K562 (cell line): ENCODE measurements at regions not wholly inside any gene's neighbourhood (a gene's known extent, or its start where the extent isn't known, plus 50 kb on each side); places are given as distances from the start of the nearest gene placed in this dataset.

ENCODE experiments used
- ATAC-seq: fragments of 200-7000 bp; cut with Tn5 transposase; 3 replicates; pipeline ENCODE4 v1.9.1; 2020; ENCODE audit warnings: moderate library complexity
- BruUV-seq: library from RNA; stranded (reverse); fragments of 400-500 nt; replicated peaks from 2 replicates; lab custom pipeline; 2021; lab: Mats Ljungman, UMichigan
- CTCF ChIA-PET: fragments of 300-600 bp; formaldehyde crosslinking; extraction: SDS; loops from one replicate; lab custom pipeline; 2021; ENCODE audit warnings: low intra/inter-chr PET ratio; lab: Yijun Ruan, JAX
- POLR2A ChIA-PET: fragments of 300-600, 350-650 bp; sonication (Branson Sonifier 250); formaldehyde crosslinking; extraction: SDS; loops from one replicate; lab custom pipeline; 2021; ENCODE audit warnings: antibody characterized with exemption, inconsistent platforms; lab: Yijun Ruan, JAX
- DNase-seq, 4 experiments: peaks; one replicate each; pipeline versions ENCODE4 v3.0.0 to v3.0.0-alpha.2; 2011 to 2018; ENCODE audit warnings: low spot score in 3 of 4, mixed read lengths in 3 of 4; ENCODE audit errors: extremely low read depth in 1 of 4
- FAIRE-seq: peaks from 2 replicates; lab custom pipeline; 2011; peaks lifted over from hg19 to GRCh38; lab: Jason Lieb, UNC
- H2AFZ ChIP-seq: 2 replicates; pipeline ENCODE4 v1.6.0; 2011; ENCODE audit warnings: low read depth, low read length, control low read depth, inconsistent platforms
- H3K27ac ChIP-seq: fragments of 200-600 bp; 3 replicates; pipeline ENCODE4 v1.8.0; 2011; ENCODE audit warnings: low read depth, mild to moderate bottlenecking, control low read depth, inconsistent platforms, low read length, moderate library complexity, mixed read lengths; ENCODE audit errors: extremely low read depth
- H3K27me3 ChIP-seq, 2 experiments: fragments of 300-600 bp in 1 of 2; 2 replicates in 1 of 2; 3 replicates in 1 of 2; pipeline versions ENCODE4 v1.6.0 to v1.8.0; 2011; ENCODE audit warnings: inconsistent platforms in 2 of 2, low read length in 2 of 2, mild to moderate bottlenecking in 1 of 2, mixed read lengths in 1 of 2, moderate library complexity in 1 of 2; ENCODE audit not compliant: control insufficient read depth in 2 of 2, insufficient read depth in 2 of 2
- H3K36me3 ChIP-seq: fragments of 300-600 bp; 3 replicates; pipeline ENCODE4 v1.8.0; 2011; ENCODE audit warnings: mild to moderate bottlenecking, low read length, inconsistent platforms; ENCODE audit not compliant: control insufficient read depth, insufficient read depth
- H3K4me1 ChIP-seq, 2 experiments: fragments of 200-600 bp in 1 of 2; replicated peaks in 1 of 2; 2 replicates in 1 of 2; 3 replicates in 1 of 2; pipeline versions ENCODE4 v1.5.1 to v1.8.0; 2011; ENCODE audit warnings: inconsistent platforms in 2 of 2, low read length in 2 of 2, mild to moderate bottlenecking in 1 of 2, mixed read lengths in 1 of 2, moderate library complexity in 1 of 2; ENCODE audit not compliant: control insufficient read depth in 2 of 2, insufficient read depth in 2 of 2
- H3K4me2 ChIP-seq: 2 replicates; pipeline ENCODE4 v1.6.1; 2011; ENCODE audit warnings: low read length, control low read depth, inconsistent platforms, mixed read lengths; ENCODE audit not compliant: insufficient read depth
- H3K4me3 ChIP-seq: fragments of 200-600 bp; sonication (generic), shearing (Covaris generic); 2 replicates; pipeline ENCODE4 v1.5.1; 2016; ENCODE audit warnings: control low read depth, inconsistent platforms
- H3K79me2 ChIP-seq: fragments of 200-600 bp; 3 replicates; pipeline ENCODE4 v1.8.0; 2011; ENCODE audit warnings: low read length, inconsistent platforms; ENCODE audit not compliant: control insufficient read depth, insufficient read depth
- H3K9ac ChIP-seq, 2 experiments: 2 replicates each; pipeline versions ENCODE4 v1.6.0 to v1.6.1; 2011; ENCODE audit warnings: low read depth in 2 of 2, low read length in 2 of 2, control low read depth in 1 of 2, inconsistent platforms in 1 of 2, mild to moderate bottlenecking in 1 of 2, mixed read lengths in 1 of 2; ENCODE audit not compliant: insufficient read depth in 1 of 2
- H3K9me1 ChIP-seq: one replicate; pipeline ENCODE4 v1.6.0; 2011; ENCODE audit warnings: inconsistent platforms, mild to moderate bottlenecking, low read length, moderate library complexity; ENCODE audit not compliant: control insufficient read depth, insufficient read depth
- H3K9me3 ChIP-seq: replicated peaks from 2 replicates; pipeline ENCODE4 v1.5.1; 2011; ENCODE audit warnings: low read depth, low read length, inconsistent platforms; ENCODE audit not compliant: control insufficient read depth, insufficient read depth
- H4K20me1 ChIP-seq: replicated peaks from 2 replicates; pipeline ENCODE4 v1.6.1; 2011; ENCODE audit warnings: low read length, inconsistent platforms, mixed read lengths; ENCODE audit not compliant: control insufficient read depth, insufficient read depth
- BHLHE40 ChIP-seq: IDR thresholded peaks from 2 replicates; pipeline ENCODE4 v1.6.1; 2011; ENCODE audit warnings: low read length, improper control_type of control experiment
- CSDE1 ChIP-seq, 2 experiments: fragments of 450-650 bp; IDR thresholded peaks; 2 replicates each; pipeline ENCODE4 v1.6.1; 2016; ENCODE audit warnings: mild to moderate bottlenecking in 1 of 2
- ETV1 ChIP-seq: fragments of 450-650 bp; conservative IDR thresholded peaks from 2 replicates; pipeline ENCODE4 v1.6.1; 2016; ENCODE audit warnings: missing genetic modification characterization, control low read depth, low read depth, missing compliant biosample characterization
- FOSL1 ChIP-seq: fragments of 200-800 bp; sonication (Bioruptor generic); conservative IDR thresholded peaks from 2 replicates; pipeline ENCODE4 v1.6.1; 2016; ENCODE audit warnings: missing genetic modification characterization, missing compliant biosample characterization
- L3MBTL2 ChIP-seq: fragments of 450-650 bp; IDR thresholded peaks from 2 replicates; pipeline ENCODE4 v1.6.1; 2016; ENCODE audit warnings: mild to moderate bottlenecking, moderate library complexity
- LCOR ChIP-seq: sonication (generic); formaldehyde crosslinking; IDR thresholded peaks from 2 replicates; pipeline ENCODE4 v1.8.0; 2022; ENCODE audit warnings: mild to moderate bottlenecking, missing genetic modification reagents
- POLR3G ChIP-seq: IDR thresholded peaks from 2 replicates; pipeline ENCODE4 v1.6.1; 2011; ENCODE audit not compliant: insufficient read length, insufficient replicate concordance; ENCODE audit errors: extremely low read depth
- RBM39 ChIP-seq: fragments of 200-400 bp; formaldehyde crosslinking; optimal IDR thresholded peaks from 2 replicates; pipeline ENCODE3; 2018; ENCODE audit warnings: low read depth, low read length
- TEAD1 ChIP-seq, 2 experiments: fragments of 450-650 bp in 1 of 2; sonication (generic) in 1 of 2; formaldehyde crosslinking; IDR thresholded peaks; 2 replicates each; pipeline versions ENCODE4 v1.4.0 to v1.8.0; 2020 to 2022; ENCODE audit warnings: mild to moderate bottlenecking in 2 of 2, missing genetic modification reagents in 1 of 2
- ZBTB1 ChIP-seq: sonication (generic); formaldehyde crosslinking; IDR thresholded peaks from 2 replicates; pipeline ENCODE4 v1.8.1; 2023; ENCODE audit warnings: missing genetic modification reagents, low read depth, mild to moderate bottlenecking, borderline replicate concordance
- ZNF133 ChIP-seq: fragments of 250-450 bp; sonication (Bioruptor Pico); IDR thresholded peaks from 2 replicates; pipeline ENCODE4 v1.4.0; 2020; ENCODE audit warnings: mild to moderate bottlenecking
- ZNF79 ChIP-seq: fragments of 250-450 bp; sonication (Bioruptor Pico); IDR thresholded peaks from 2 replicates; pipeline ENCODE4 v1.4.0; 2020; ENCODE audit warnings: low read depth, mild to moderate bottlenecking, moderate library complexity
- in situ Hi-C: fragments of 300-500 bp; cut with MboI; formaldehyde crosslinking; loops from 4 replicates; pipeline ENCODE4 v1.15.0; 2018; ENCODE audit warnings: inconsistent platforms, mixed read lengths
- intact Hi-C: fragments of 100-400 bp; cut with micrococcal nuclease; formaldehyde crosslinking; loops from 2 replicates; pipeline ENCODE4 v1.14.2; 2022
- TF ChIP-seq, protein P1 (sequence below): fragments of 250-450 bp; sonication (Bioruptor Pico); IDR thresholded peaks from 2 replicates; pipeline ENCODE4 v1.8.0; 2022; ENCODE audit warnings: inconsistent platforms

GRCh38 chr6:51285876-51286275 is 467.2 kb downstream of the TFAP2B start:
- POLR2A ChIA-PET: interaction anchor here (0.7 to 1.0 kb wide), 2 partner anchors 11 to 73 kb away, joined by 3 read pairs; no protein-coding TSS in a partner anchor
- H3K4me1 ChIP-seq: no peaks in the 10 kb centered on the region
- H3K4me3 ChIP-seq: no peak overlapping the region
- H3K9me1 ChIP-seq: no peaks in the 10 kb centered on the region
- DNase-seq (no peak), FAIRE-seq (no peak), ATAC-seq (no peak)
- in situ Hi-C loops (no loop called here), intact Hi-C loops (no loop called here)
- no peak overlapping the region for H3K4me2 ChIP-seq
- H3K9ac ChIP-seq: no peak overlapping the region
- TF ChIP-seq TEAD1 (CRISPR knock-in tag; IDR thresholded peaks at IDR 0.05) (no peak), POLR3G (no peak), LCOR (CRISPR knock-in tag) (no peak), RBM39 (no peak), L3MBTL2 (no peak), CSDE1 (IDR thresholded peaks at IDR 0.05) (no peak), BHLHE40 (no peak), ZBTB1 (CRISPR knock-in tag) (no peak), ETV1 (no peak), ZNF79 (CRISPR knock-in tag) (no peak), FOSL1 (tag) (no peak), ZNF133 (CRISPR knock-in tag) (no peak)
- TF ChIP-seq, protein P1, sequence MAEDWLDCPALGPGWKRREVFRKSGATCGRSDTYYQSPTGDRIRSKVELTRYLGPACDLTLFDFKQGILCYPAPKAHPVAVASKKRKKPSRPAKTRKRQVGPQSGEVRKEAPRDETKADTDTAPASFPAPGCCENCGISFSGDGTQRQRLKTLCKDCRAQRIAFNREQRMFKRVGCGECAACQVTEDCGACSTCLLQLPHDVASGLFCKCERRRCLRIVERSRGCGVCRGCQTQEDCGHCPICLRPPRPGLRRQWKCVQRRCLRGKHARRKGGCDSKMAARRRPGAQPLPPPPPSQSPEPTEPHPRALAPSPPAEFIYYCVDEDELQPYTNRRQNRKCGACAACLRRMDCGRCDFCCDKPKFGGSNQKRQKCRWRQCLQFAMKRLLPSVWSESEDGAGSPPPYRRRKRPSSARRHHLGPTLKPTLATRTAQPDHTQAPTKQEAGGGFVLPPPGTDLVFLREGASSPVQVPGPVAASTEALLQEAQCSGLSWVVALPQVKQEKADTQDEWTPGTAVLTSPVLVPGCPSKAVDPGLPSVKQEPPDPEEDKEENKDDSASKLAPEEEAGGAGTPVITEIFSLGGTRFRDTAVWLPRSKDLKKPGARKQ (CRISPR knock-in tag): no peak
- no peaks in the 10 kb centered on the region for H3K79me2 ChIP-seq
- no peaks in the 10 kb centered on the region for H3K9me3 ChIP-seq
- no peaks in the 10 kb centered on the region for H4K20me1 ChIP-seq
- no peak overlapping the region for H3K27ac ChIP-seq
- no TSS peak for BruUV-seq
- CTCF ChIA-PET: no interaction called here
- no peak overlapping the region for H2AFZ ChIP-seq
- H3K27me3 ChIP-seq: no peaks in the 10 kb centered on the region
- H3K36me3 ChIP-seq: no peaks in the 10 kb centered on the region
